K562 (cell line): ENCODE measurements at regions not wholly inside any gene's neighbourhood (a gene's known extent, or its start where the extent isn't known, plus 50 kb on each side); places are given as distances from the start of the nearest gene placed in this dataset.

Experiments
- ATAC-seq: fragments of 200-7000 bp; cut with Tn5 transposase; 3 replicates; pipeline ENCODE4 v1.9.1; 2020; ENCODE audit warnings: moderate library complexity
- BruUV-seq: library from RNA; stranded (reverse); fragments of 400-500 nt; replicated peaks from 2 replicates; lab custom pipeline; 2021; lab: Mats Ljungman, UMichigan
- CTCF ChIA-PET: fragments of 300-600 bp; formaldehyde crosslinking; extraction: SDS; loops from one replicate; lab custom pipeline; 2021; ENCODE audit warnings: low intra/inter-chr PET ratio; lab: Yijun Ruan, JAX
- POLR2A ChIA-PET: fragments of 300-600, 350-650 bp; sonication (Branson Sonifier 250); formaldehyde crosslinking; extraction: SDS; loops from one replicate; lab custom pipeline; 2021; ENCODE audit warnings: antibody characterized with exemption, inconsistent platforms; lab: Yijun Ruan, JAX
- DNase-seq, 4 experiments: peaks; one replicate each; pipeline versions ENCODE4 v3.0.0 to v3.0.0-alpha.2; 2011 to 2018; ENCODE audit warnings: low spot score in 3 of 4, mixed read lengths in 3 of 4; ENCODE audit errors: extremely low read depth in 1 of 4
- FAIRE-seq: peaks from 2 replicates; lab custom pipeline; 2011; peaks lifted over from hg19 to GRCh38; lab: Jason Lieb, UNC
- H2AFZ ChIP-seq: 2 replicates; pipeline ENCODE4 v1.6.0; 2011; ENCODE audit warnings: low read depth, low read length, control low read depth, inconsistent platforms
- H3K27ac ChIP-seq: fragments of 200-600 bp; 3 replicates; pipeline ENCODE4 v1.8.0; 2011; ENCODE audit warnings: low read depth, mild to moderate bottlenecking, control low read depth, inconsistent platforms, low read length, moderate library complexity, mixed read lengths; ENCODE audit errors: extremely low read depth
- H3K27me3 ChIP-seq, 2 experiments: fragments of 300-600 bp in 1 of 2; 2 replicates in 1 of 2; 3 replicates in 1 of 2; pipeline versions ENCODE4 v1.6.0 to v1.8.0; 2011; ENCODE audit warnings: inconsistent platforms in 2 of 2, low read length in 2 of 2, mild to moderate bottlenecking in 1 of 2, mixed read lengths in 1 of 2, moderate library complexity in 1 of 2; ENCODE audit not compliant: control insufficient read depth in 2 of 2, insufficient read depth in 2 of 2
- H3K36me3 ChIP-seq: fragments of 300-600 bp; 3 replicates; pipeline ENCODE4 v1.8.0; 2011; ENCODE audit warnings: mild to moderate bottlenecking, low read length, inconsistent platforms; ENCODE audit not compliant: control insufficient read depth, insufficient read depth
- H3K4me1 ChIP-seq, 2 experiments: fragments of 200-600 bp in 1 of 2; replicated peaks in 1 of 2; 2 replicates in 1 of 2; 3 replicates in 1 of 2; pipeline versions ENCODE4 v1.5.1 to v1.8.0; 2011; ENCODE audit warnings: inconsistent platforms in 2 of 2, low read length in 2 of 2, mild to moderate bottlenecking in 1 of 2, mixed read lengths in 1 of 2, moderate library complexity in 1 of 2; ENCODE audit not compliant: control insufficient read depth in 2 of 2, insufficient read depth in 2 of 2
- H3K4me2 ChIP-seq: 2 replicates; pipeline ENCODE4 v1.6.1; 2011; ENCODE audit warnings: low read length, control low read depth, inconsistent platforms, mixed read lengths; ENCODE audit not compliant: insufficient read depth
- H3K4me3 ChIP-seq: fragments of 200-600 bp; sonication (generic), shearing (Covaris generic); 2 replicates; pipeline ENCODE4 v1.5.1; 2016; ENCODE audit warnings: control low read depth, inconsistent platforms
- H3K79me2 ChIP-seq: fragments of 200-600 bp; 3 replicates; pipeline ENCODE4 v1.8.0; 2011; ENCODE audit warnings: low read length, inconsistent platforms; ENCODE audit not compliant: control insufficient read depth, insufficient read depth
- H3K9ac ChIP-seq, 2 experiments: 2 replicates each; pipeline versions ENCODE4 v1.6.0 to v1.6.1; 2011; ENCODE audit warnings: low read depth in 2 of 2, low read length in 2 of 2, control low read depth in 1 of 2, inconsistent platforms in 1 of 2, mild to moderate bottlenecking in 1 of 2, mixed read lengths in 1 of 2; ENCODE audit not compliant: insufficient read depth in 1 of 2
- H3K9me1 ChIP-seq: one replicate; pipeline ENCODE4 v1.6.0; 2011; ENCODE audit warnings: inconsistent platforms, mild to moderate bottlenecking, low read length, moderate library complexity; ENCODE audit not compliant: control insufficient read depth, insufficient read depth
- H3K9me3 ChIP-seq: replicated peaks from 2 replicates; pipeline ENCODE4 v1.5.1; 2011; ENCODE audit warnings: low read depth, low read length, inconsistent platforms; ENCODE audit not compliant: control insufficient read depth, insufficient read depth
- H4K20me1 ChIP-seq: replicated peaks from 2 replicates; pipeline ENCODE4 v1.6.1; 2011; ENCODE audit warnings: low read length, inconsistent platforms, mixed read lengths; ENCODE audit not compliant: control insufficient read depth, insufficient read depth
- CUX1 ChIP-seq: fragments of 200-800 bp; sonication (Bioruptor generic); IDR thresholded peaks from 2 replicates; pipeline ENCODE4 v1.6.1; 2016; ENCODE audit warnings: missing genetic modification characterization, missing compliant biosample characterization
- FOXP4 ChIP-seq: sonication (generic); formaldehyde crosslinking; IDR thresholded peaks from 2 replicates; pipeline ENCODE4 v1.8.0; 2022; ENCODE audit warnings: mild to moderate bottlenecking, missing genetic modification reagents, borderline replicate concordance
- HIVEP1 ChIP-seq: fragments of 250-450 bp; sonication (Bioruptor Pico); IDR thresholded peaks from 2 replicates; pipeline ENCODE4 v1.4.0; 2020; ENCODE audit warnings: mild to moderate bottlenecking
- POLR2A ChIP-seq: fragments of 450-650 bp; conservative IDR thresholded peaks from 2 replicates; pipeline ENCODE4 v1.6.1; 2016
- RNF2 ChIP-seq: sonication (generic); IDR thresholded peaks from 2 replicates; pipeline ENCODE4 v1.6.1; 2016
- SFPQ ChIP-seq: fragments of 200-400 bp; formaldehyde crosslinking; IDR thresholded peaks from 2 replicates; pipeline ENCODE4 v1.6.1; 2017; ENCODE audit warnings: mild to moderate bottlenecking, low read depth, low read length, moderate library complexity
- ZKSCAN3 ChIP-seq: fragments of 250-450 bp; sonication (Bioruptor Pico); IDR thresholded peaks from 2 replicates; pipeline ENCODE4 v1.4.0; 2020
- ZNF785 ChIP-seq: fragments of 250-450 bp; sonication (Bioruptor Pico); IDR thresholded peaks from 2 replicates; pipeline ENCODE4 v1.4.0; 2020; ENCODE audit warnings: mild to moderate bottlenecking
- WGBS: fragments of 100-300 bp; shearing (Covaris generic); methylation state at CpG from one replicate; pipeline ENCODE4 v1.1.6; 2016; ENCODE audit warnings: low coverage, mixed read lengths; ENCODE audit not compliant: insufficient coverage; ENCODE audit errors: missing lambda C conversion rate; 5-methylcytosine and 5-hydroxymethylcytosine counted together
- in situ Hi-C: fragments of 300-500 bp; cut with MboI; formaldehyde crosslinking; loops from 4 replicates; pipeline ENCODE4 v1.15.0; 2018; ENCODE audit warnings: inconsistent platforms, mixed read lengths
- intact Hi-C: fragments of 100-400 bp; cut with micrococcal nuclease; formaldehyde crosslinking; loops from 2 replicates; pipeline ENCODE4 v1.14.2; 2022

GRCh38 chr13:70218618-70219017, 110.4 kb upstream of the KLHL1 start:
- WGBS: 0% methylated on average over 3 of the region's 3 CpGs
- in situ Hi-C loops (no loop called here), intact Hi-C loops (no loop called here)
- no peak for TF ChIP-seq POLR2A
- TF ChIP-seq SFPQ: no peak
- TF ChIP-seq ZKSCAN3 (CRISPR knock-in tag): no peak
- TF ChIP-seq CUX1 (CRISPR knock-in tag): no peak
- no peak for TF ChIP-seq HIVEP1 (CRISPR knock-in tag)
- no peak for TF ChIP-seq RNF2
- no peak for TF ChIP-seq ZNF785 (CRISPR knock-in tag)
- no peak for TF ChIP-seq FOXP4 (CRISPR knock-in tag)

More at GRCh38 chr13:70218618-70219017, 110.4 kb upstream of the KLHL1 start:
- FAIRE-seq: no peak
- CTCF ChIA-PET: no interaction called here
- Histone ChIP-seq H3K79me2 (no peaks in the 10 kb centered on the region), H3K9me1 (no peaks in the 10 kb centered on the region), H3K36me3 (no peaks in the 10 kb centered on the region), H2AFZ (no peak overlapping the region), H3K9me3 (no peaks in the 10 kb centered on the region), H3K9ac (no peak overlapping the region), H4K20me1 (no peaks in the 10 kb centered on the region), H3K27me3 (no peaks in the 10 kb centered on the region), H3K4me2 (no peak overlapping the region), H3K27ac (no peak overlapping the region), H3K4me1 (no peaks in the 10 kb centered on the region), H3K4me3 (no peak overlapping the region)
- DNase-seq: no peak
- no TSS peak for BruUV-seq
- POLR2A ChIA-PET: no interaction called here
- ATAC-seq: no peak
